Suppressor macrophage treated with lipopolysaccharide for 4 hours (primary cell): ENCODE measurements at regions not wholly inside any gene's neighbourhood (a gene's known extent, or its start where the extent isn't known, plus 50 kb on each side); places are given as distances from the start of the nearest gene placed in this dataset.
"Not testable (repeated sequence)": the region's sequence is repeated elsewhere in the genome, so short reads cannot be mapped to it uniquely, and the experiment has no call there.

ENCODE experiments used
- DNase-seq: peaks from one replicate; pipeline ENCODE4 v3.0.0-alpha.2; 2020

GRCh38 chr5:125660231-125660895 lies 762.8 kb upstream of the GRAMD2B start:
- DNase-seq = no peak

DNA sequence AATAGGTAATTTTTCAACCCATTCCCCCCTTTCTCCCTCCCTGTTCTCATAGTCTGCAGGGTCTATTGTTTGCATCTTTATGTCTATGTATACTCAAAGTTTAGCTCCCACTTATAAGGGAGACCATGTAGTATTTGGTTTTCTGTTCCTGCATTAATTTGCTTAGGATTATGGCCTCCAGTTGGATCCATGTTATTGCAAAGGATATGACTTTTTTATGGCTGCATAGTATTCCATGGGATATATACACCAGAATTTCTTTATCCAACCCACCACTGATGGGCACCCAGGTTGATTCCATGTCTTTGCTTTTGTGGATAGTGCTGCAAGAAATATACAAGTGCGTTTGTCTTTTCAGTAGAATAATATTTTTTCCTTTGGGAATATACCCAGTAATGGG lies 761.6 kb upstream of the GRAMD2B start:
- DNase-seq = no peak

DNA sequence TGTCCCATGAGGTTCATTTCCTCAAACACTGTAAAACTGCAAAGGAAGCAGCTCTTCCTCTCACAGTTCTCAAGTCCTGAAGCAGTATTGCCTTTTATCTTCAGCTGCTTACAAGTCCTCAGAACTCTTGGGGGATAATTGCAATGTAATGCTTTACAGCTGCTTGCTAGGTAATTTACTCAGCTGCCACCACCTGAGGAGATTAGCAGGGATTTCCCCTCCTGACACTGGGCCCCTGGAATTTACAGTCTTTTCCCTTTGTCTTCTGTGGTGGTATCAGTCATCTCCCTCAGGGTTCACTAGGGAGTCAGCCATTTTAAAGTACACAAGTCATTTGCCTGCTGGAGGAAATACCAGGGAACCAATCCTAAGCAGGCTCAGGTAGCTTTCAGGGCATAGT lies 754.3 kb upstream of the GRAMD2B start:
- no peak for DNase-seq

DNA sequence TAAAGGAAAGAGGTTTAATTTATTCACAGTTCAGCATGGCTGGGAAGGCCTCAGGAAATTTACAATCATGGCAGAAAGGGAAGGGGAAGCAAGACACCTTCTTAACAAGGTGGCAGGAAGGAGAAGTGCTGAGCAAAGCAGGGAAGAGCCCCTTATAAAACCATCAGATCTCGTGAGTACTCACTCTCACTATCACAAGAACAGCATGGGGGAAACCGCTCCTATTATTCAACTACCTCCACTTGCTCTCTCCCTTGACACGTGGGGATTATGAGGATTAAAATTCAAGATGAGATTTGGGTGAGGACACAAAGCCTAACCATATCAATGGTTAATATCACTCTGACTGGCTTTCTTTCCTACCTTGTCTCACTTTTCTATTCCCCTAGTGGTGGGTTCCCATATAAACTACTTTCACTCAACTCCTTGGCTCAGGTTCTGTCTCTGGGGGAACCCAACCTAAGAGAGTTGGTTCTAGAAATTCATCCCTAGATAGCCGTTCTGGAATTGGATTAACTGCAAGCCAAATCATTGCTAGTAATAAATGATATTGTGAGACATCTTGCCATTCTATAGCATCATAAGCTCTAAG lies 749.8 kb upstream of the GRAMD2B start:
- DNase-seq = no peak

DNA sequence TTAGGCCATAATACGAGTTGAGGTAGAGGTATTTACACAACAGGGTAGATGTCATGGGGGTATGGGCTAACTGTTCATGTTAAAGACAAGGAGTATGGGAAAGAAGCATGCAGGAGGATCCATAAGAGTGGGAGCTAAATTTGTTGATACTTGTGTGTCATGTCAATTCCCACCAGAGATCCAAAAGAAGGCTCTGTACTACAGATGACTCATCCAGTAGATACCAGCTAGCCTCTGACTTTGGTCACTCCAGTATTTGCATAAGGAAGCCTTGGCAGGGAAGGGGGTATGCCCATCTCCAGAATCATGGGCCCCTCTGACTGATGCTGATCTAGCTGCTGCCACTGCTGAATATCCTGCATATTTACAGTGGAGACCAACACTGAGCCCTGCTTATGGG lies 743.7 kb upstream of the GRAMD2B start:
- no peak for DNase-seq

DNA sequence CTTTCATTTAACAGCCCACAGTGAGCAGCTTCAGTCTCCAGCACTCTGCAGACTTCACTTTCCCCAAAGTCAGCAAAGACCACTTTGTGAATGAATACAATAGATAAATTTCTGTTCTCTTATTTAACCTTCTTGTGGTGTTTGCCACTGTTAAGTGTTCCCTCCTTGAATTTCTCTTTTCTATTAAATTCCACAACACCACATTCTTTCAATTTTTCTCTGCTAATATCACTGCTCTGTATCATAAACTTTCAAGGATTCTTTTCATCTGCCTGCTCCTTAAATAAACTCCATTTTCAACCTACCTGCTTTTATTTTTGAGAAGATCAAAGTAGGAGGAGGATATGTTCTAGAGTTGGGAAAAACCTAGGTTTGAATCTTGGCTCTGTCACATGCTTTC lies 739.5 kb upstream of the GRAMD2B start:
- DNase-seq = no peak

DNA sequence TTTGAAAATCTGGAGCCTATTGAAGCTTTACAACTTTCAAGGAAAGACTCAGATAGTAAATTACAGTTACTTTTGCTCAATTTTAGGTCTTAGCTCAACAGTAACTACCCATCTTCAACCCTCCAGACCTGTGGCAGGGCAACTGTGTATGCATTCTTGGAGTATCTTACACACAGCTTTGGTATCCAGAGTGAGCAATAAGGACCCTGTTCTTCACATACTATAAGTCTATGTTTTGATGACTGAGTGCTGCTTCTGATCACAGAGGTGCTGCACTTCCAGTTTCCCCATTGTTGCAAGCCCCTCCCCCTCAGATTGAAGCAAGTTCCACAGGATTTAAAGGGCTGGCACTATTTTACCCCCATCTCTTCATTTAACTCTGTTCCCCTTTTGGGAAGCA lies 737.4 kb upstream of the GRAMD2B start:
- no peak for DNase-seq

DNA sequence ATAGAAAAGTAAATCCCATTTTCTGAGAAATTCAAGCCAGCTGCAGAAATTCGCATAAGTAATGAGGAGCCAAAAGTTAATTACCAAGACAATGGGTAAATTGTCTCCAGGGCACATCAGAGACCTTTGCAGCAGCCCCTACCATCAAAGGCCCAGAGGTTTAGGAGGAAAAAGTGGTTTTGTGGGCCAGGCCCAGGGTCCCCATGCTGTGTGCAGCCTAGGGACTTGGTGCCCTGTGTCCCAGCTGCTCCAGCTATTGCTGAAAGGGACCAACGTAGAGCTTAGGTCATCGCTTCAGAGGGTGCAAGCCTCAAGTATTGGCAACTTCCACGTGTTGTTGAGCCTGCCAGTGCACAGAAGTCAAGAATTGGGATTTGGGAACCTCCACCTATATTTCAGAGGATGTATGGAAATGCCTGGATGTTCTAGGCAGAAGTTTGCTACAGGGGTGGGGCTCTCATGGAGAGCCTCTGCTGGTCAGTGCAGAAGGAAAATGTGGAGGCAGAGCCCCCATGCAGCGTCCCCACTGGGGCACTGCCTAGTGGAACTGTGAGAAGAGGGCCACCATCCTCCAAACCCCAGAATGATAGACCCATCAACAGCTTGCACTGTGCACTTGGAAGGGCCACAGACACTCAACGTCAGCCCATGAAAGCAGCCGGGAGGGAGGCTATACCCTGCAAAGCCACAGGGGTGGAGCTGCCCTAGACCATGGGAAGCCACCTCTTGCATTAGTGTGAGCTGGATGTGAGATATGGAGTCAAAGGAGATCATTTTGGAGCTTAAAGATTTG lies 731.3 kb upstream of the GRAMD2B start:
- DNase-seq = not testable (repeated sequence)

DNA sequence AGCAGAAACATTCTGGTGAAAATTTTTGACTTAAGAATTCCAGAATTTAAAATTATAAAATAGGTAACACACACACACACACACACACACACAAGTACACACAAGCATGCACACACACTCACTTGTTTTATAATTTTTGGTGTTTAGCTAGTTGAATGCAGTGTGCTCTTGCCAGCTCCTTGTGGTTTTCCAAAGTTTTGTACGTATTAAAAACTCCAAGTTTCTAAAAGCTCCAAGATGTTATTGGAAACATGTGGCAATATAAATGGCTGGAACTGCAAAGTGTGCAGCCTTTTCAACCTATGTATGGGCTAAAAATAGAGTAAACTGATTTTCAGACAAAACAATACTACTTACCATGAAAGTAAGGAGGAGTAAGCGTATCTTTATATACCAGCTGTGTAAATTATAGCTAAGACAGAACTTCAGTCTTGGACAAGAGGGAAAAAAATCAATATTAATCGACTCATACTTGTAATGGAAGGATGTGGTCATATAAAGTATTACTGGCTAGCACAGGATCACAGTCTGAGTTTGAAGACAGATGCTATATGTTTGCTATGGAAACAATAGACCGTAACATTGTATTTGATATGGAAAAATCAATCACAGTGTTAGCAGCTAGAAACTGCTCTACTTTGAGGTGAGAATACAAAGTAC lies 727.1 kb upstream of the GRAMD2B start:
- DNase-seq = no peak

GRCh38 chr5:125696762-125697161 lies 726.4 kb upstream of the GRAMD2B start:
- DNase-seq = no peak

GRCh38 chr5:125698420-125698819 lies 724.8 kb upstream of the GRAMD2B start:
- no peak for DNase-seq

GRCh38 chr5:125699860-125700259 lies 723.3 kb upstream of the GRAMD2B start:
- DNase-seq = no peak

DNA sequence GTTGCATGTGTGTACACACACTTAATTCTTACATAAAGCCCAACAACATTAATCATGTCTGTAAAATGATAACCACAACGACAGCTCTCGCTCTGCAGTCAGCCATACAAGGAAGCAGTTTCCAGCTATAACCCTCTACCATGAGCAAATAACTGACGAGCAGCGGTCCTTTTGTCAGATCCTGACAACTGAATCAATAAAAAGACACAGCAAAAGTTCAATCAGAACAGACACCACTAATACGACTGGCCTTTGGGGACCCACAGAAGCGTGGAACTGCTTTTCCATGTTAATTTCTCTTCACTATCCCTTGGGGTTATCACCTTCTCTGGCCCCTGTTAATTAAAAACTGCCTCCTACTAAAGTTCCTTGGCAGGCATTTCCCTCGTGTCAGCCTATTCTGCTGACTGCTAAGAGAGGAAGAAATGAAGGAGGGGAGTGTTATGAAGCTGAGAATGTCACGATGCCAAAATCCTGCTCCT lies 722.8 kb upstream of the GRAMD2B start:
- DNase-seq = no peak

DNA sequence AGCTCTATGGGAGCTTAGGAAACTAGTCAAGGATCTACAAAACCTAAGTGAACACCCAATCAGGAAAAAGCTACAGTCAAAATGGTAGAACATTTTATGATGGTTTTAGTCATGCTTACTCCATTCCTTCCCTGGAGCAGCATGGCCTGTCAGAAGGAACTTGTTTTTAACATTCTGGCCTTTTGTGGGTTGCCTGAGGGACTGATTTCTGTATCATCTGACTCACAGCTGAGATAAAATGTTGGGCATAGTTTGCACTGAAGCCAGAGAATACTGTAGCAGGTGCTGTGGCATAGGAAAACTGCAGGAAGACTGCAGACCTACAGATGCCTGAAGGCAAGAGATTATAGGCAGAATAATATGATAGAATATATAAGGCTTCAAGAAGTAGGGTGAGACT lies 719.6 kb upstream of the GRAMD2B start:
- no peak for DNase-seq

DNA sequence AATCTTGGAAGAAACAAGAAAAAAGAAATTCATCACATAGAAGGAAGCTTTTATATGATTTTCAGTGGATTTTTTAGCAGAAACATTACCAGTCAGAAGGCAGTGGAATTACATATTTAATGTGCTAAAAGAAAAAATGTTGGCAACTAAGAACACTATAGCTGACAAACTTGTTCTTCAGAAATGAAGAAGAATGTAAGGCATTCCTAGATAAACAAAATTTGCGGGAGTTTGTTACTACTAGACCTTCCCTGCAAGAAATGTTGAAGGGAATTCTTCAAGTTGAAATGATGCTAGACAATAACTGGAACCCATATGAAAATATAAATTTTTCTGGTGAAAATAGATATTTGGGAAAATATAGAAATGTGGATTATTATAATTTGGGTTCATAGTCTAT lies 718.3 kb upstream of the GRAMD2B start:
- no peak for DNase-seq

DNA sequence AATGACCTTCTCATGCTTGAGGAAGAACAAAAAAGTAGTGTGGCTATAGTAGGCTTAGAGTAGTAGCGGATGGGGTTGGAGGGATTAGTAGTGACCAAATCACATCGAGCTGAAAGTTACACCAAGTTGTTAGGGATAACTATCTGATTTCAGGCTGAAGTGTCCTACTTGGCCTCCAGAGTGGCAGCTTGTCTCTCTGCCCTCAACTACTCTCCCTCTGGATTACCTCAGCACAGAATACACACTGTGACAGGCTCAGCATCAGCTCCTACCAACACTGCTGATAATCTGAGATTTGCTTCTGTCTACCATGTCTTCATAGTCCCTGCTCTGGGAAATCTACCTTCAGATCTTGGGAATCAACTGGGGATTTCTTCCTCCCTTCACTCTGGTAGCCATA lies 714.6 kb upstream of the GRAMD2B start:
- DNase-seq = no peak

- no peak for DNase-seq
These were observed 712.5 kb upstream of the GRAMD2B start for GRCh38 chr5:125710745-125711144.

DNA sequence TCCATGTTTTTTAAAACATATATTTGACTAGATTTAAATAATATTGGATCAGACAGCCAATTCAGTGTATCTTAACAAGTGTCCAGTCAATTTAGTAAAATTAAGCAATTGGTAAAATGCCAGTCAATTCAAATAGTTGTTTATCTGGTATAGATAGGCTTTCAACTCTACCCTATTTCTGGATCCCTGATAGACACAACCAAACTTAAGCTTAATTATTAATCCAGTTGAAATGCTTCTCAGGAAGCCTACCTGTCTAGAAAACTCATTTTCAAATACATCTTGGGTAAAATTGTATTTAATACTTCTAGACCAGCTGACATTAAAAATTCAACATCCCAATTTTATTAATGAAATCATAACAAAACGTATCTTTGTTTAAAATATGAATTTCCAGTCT lies 710.8 kb upstream of the GRAMD2B start:
- DNase-seq = no peak

GRCh38 chr5:125713109-125713805 lies 710.0 kb upstream of the GRAMD2B start:
- DNase-seq = no peak

DNA sequence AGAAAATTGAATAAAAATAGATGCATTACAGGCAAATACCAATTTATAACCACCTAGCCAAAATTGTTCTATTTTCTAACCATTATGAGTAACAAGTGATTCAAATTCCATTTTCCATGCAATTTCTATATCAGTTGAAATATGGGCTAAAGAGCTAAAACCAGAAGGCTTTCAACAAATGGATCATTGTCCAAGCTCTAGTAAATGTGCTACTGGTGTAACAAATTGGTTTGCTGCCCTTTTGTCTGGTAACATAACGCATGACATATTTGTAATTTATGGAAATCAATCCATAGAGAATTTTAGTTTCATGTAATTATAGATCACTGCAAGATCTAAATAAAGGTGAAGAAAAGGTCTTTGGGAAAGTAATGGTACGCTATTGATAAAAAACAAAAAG lies 708.0 kb upstream of the GRAMD2B start:
- DNase-seq = no peak

GRCh38 chr5:125717209-125717608 lies 706.0 kb upstream of the GRAMD2B start:
- no peak for DNase-seq

DNA sequence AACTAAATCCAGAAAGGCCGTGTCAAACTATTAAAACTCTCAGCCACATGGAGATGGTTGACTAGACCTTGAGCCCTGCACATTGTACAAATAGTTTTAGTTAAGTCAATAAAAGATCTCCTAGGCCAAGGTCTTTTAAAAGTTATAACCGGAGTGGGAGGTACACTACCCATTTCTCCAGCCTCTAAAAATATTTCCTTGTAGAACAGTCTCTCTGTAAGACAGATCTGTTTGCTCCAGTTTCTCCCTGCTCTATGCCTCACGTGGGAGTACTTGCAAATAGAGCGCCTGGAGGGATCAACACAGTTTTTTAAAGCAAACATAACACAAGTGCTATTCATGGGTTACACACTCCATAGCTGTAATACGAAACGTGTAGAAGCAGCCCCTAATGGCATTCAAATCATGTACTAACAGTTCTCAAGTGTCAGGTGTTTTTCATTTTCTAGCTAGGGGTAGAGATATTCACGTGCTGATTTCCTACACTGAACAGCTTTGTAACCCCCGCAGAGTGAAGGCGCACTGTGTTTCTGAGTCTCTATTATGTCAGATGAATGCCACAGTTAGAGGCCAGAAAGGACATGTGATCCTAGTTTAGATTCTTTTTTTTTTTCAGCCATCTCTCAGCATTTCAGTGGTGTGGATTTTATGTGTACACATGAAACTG lies 703.4 kb upstream of the GRAMD2B start:
- no peak for DNase-seq

GRCh38 chr5:125720348-125720685 lies 702.9 kb upstream of the GRAMD2B start:
- DNase-seq = no peak
